PC-3 (cell line): ENCODE measurements at regions not wholly inside any gene's neighbourhood (a gene's known extent, or its start where the extent isn't known, plus 50 kb on each side); places are given as distances from the start of the nearest gene placed in this dataset.

Source experiments
- ATAC-seq: fragments of 200-7000 bp; cut with Tn5 transposase; 2 replicates; pipeline ENCODE4 v1.9.1; 2020; ENCODE audit warnings: mild to moderate bottlenecking, moderate library complexity
- BruUV-seq: library from RNA; stranded (reverse); fragments of 400-500 nt; replicated peaks from 2 replicates; lab custom pipeline; 2021; lab: Mats Ljungman, UMichigan
- CTCF ChIA-PET: fragments of 300-600 bp; sonication (Branson Sonifier 250); formaldehyde crosslinking; loops from one replicate; lab custom pipeline; 2022; ENCODE audit warnings: antibody characterized with exemption; lab: Charles Lee
- POLR2A ChIA-PET: fragments of 300-600 bp; sonication (Branson Sonifier 250); formaldehyde crosslinking; loops from one replicate; lab custom pipeline; 2022; ENCODE audit warnings: antibody characterized with exemption; ENCODE audit not compliant: unreplicated experiment; lab: Charles Lee
- DNase-seq: peaks from one replicate; pipeline ENCODE4 v3.0.0-alpha.2; 2015
- H2AFZ ChIP-seq: fragments of 300-600 bp; sonication (generic); 2 replicates; pipeline ENCODE4 v1.6.0; 2016; ENCODE audit warnings: antibody characterized with exemption, low read length
- H3F3A ChIP-seq: fragments of 300-600 bp; sonication (generic); one replicate; pipeline ENCODE4 v1.6.0; 2017; ENCODE audit warnings: antibody characterized with exemption, low read length, control low read depth, mild to moderate bottlenecking; ENCODE audit not compliant: unreplicated experiment
- H3K27ac ChIP-seq: fragments of 300-600 bp; sonication (generic); 2 replicates; pipeline ENCODE4 v1.5.1; 2016; ENCODE audit warnings: mild to moderate bottlenecking, low read length
- H3K27me3 ChIP-seq: fragments of 300-600 bp; sonication (generic); 2 replicates; pipeline ENCODE4 v1.6.1; 2016; ENCODE audit warnings: low read length, mixed read lengths
- H3K36me3 ChIP-seq: fragments of 300-600 bp; sonication (generic); 2 replicates; pipeline ENCODE4 v1.6.1; 2016; ENCODE audit warnings: low read depth, mixed run types, low read length, mixed read lengths
- H3K4me1 ChIP-seq: fragments of 300-600 bp; sonication (generic); 2 replicates; pipeline ENCODE4 v1.5.1; 2016; ENCODE audit warnings: low read length; ENCODE audit not compliant: insufficient read depth
- H3K4me2 ChIP-seq: fragments of 300-600 bp; sonication (generic); 2 replicates; pipeline ENCODE4 v1.6.0; 2016; ENCODE audit warnings: low read length
- H3K4me3 ChIP-seq: fragments of 300-600 bp; sonication (generic); 2 replicates; pipeline ENCODE4 v1.5.1; 2016; ENCODE audit warnings: mild to moderate bottlenecking, low read length, mixed read lengths
- H3K79me2 ChIP-seq: fragments of 300-600 bp; sonication (generic); 2 replicates; pipeline ENCODE4 v1.6.1; 2017; ENCODE audit warnings: low read length, mixed read lengths
- H3K9ac ChIP-seq: fragments of 300-600 bp; sonication (generic); 2 replicates; pipeline ENCODE4 v1.6.0; 2016; ENCODE audit warnings: mild to moderate bottlenecking, low read length
- H3K9me2 ChIP-seq: fragments of 300-600 bp; sonication (generic); replicated peaks from 2 replicates; pipeline ENCODE4 v1.6.1; 2016; ENCODE audit warnings: mixed run types, low read length, mixed read lengths
- H3K9me3 ChIP-seq: fragments of 300-600 bp; sonication (generic); 2 replicates; pipeline ENCODE4 v1.6.1; 2016; ENCODE audit warnings: low read length, mixed read lengths
- H4K20me1 ChIP-seq: fragments of 300-600 bp; sonication (generic); 2 replicates; pipeline ENCODE4 v1.6.1; 2016; ENCODE audit warnings: low read length, mixed read lengths
- EZH2 ChIP-seq: fragments of 300-600 bp; sonication (generic); IDR thresholded peaks from one replicate; pipeline ENCODE4 v1.6.1; 2017; ENCODE audit warnings: antibody characterized with exemption, mild to moderate bottlenecking, low read length; ENCODE audit not compliant: unreplicated experiment
- EZH2phosphoT487 ChIP-seq: fragments of 300-600 bp; sonication (generic); IDR thresholded peaks from 2 replicates; pipeline ENCODE4 v1.6.1; 2018; ENCODE audit warnings: mild to moderate bottlenecking, antibody characterized with exemption, low read length, borderline replicate concordance
- intact Hi-C: fragments of 100-400 bp; cut with micrococcal nuclease; formaldehyde crosslinking; loops from 2 replicates; pipeline ENCODE4 v1.9.0; 2023
- TF ChIP-seq, protein P1 (sequence below): fragments of 300-600 bp; sonication (generic); conservative IDR thresholded peaks from 2 replicates; pipeline ENCODE4 v1.5.1; 2017; ENCODE audit warnings: antibody characterized with exemption, low read depth, mild to moderate bottlenecking, low read length

DNA sequence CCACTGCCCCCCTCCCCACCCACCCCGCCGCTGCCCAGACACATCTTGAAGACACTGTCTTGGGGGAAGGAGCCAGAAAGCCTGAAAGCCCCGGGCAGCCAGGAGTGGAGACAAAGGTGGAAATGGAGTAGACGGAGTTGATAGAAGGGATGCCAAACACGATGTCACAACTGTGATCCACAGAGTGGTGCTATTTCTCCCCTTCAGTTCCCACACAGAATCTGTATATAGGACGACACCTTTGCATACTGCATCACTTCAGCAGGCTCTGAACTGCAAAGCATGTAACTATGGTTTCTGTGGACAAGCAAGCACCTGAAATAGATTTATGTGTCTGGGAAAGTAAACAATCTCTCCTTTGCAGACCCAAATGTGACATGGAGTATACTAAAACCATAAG lies 56.4 kb upstream of the F13A1 start:
- Histone ChIP-seq H3K4me2 (no peak overlapping the region), H3K27ac (no peak overlapping the region)

DNA sequence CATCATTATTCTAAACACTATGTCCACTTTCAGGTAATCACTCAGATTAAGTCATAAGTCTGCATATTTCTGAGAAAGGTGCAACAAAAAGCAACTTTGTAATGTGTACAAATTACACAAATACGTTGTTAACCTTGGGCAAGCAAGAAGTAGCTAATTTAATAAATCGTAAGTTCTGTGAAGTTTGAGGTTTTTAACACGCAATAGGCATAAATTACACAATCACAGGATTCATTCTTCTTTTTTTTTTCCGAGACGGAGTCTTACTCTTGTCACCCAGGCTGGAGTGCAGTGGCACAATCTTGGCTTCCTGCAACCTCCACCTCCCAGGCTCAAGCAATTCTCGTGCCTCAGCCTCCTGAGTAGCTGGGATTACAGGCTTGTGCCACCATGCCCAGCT lies 57.2 kb upstream of the F13A1 start:
- TF ChIP-seq EZH2phosphoT487 (no peak), EZH2 (no peak)
- TF ChIP-seq, protein P1, sequence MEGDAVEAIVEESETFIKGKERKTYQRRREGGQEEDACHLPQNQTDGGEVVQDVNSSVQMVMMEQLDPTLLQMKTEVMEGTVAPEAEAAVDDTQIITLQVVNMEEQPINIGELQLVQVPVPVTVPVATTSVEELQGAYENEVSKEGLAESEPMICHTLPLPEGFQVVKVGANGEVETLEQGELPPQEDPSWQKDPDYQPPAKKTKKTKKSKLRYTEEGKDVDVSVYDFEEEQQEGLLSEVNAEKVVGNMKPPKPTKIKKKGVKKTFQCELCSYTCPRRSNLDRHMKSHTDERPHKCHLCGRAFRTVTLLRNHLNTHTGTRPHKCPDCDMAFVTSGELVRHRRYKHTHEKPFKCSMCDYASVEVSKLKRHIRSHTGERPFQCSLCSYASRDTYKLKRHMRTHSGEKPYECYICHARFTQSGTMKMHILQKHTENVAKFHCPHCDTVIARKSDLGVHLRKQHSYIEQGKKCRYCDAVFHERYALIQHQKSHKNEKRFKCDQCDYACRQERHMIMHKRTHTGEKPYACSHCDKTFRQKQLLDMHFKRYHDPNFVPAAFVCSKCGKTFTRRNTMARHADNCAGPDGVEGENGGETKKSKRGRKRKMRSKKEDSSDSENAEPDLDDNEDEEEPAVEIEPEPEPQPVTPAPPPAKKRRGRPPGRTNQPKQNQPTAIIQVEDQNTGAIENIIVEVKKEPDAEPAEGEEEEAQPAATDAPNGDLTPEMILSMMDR: no peak
- CTCF ChIA-PET: no interaction called here
- DNase-seq (no peak), ATAC-seq (no peak)
- no peak overlapping the region for H3K4me3 ChIP-seq
- H3F3A ChIP-seq: no peaks in the 10 kb centered on the region
- 0 out of 2 replicates have a peak, but pooled peaks cover 6% of the 10 kb centered on the region for H3K27me3 ChIP-seq
- no TSS peak for BruUV-seq
- no peaks in the 10 kb centered on the region for H3K79me2 ChIP-seq
- no peak overlapping the region for H2AFZ ChIP-seq
- no peak overlapping the region for H3K27ac ChIP-seq
- no peaks in the 10 kb centered on the region for H3K36me3 ChIP-seq
- POLR2A ChIA-PET: no interaction called here
- H4K20me1 ChIP-seq: no peaks in the 10 kb centered on the region
- no peak overlapping the region for H3K4me2 ChIP-seq
- intact Hi-C loops: no loop called here
- no peaks in the 10 kb centered on the region for H3K4me1 ChIP-seq
- H3K9me3 ChIP-seq: no peaks in the 10 kb centered on the region
- no peaks in the 10 kb centered on the region for H3K9me2 ChIP-seq
- no peak overlapping the region for H3K9ac ChIP-seq

More for the DNA sequence above, 56.4 kb upstream of the F13A1 start:
- no TSS peak for BruUV-seq
- H3K36me3 ChIP-seq: no peaks in the 10 kb centered on the region
- DNase-seq: no peak
- intact Hi-C loops: no loop called here
- H3K27me3 ChIP-seq: 0 out of 2 replicates have a peak, but pooled peaks cover 6% of the 10 kb centered on the region
- no peaks in the 10 kb centered on the region for H3K79me2 ChIP-seq
- TF ChIP-seq EZH2phosphoT487 (no peak), EZH2 (no peak)
- TF ChIP-seq, protein P1: no peak
- H3K9me2 ChIP-seq: no peaks in the 10 kb centered on the region
- no peaks in the 10 kb centered on the region for H3K9me3 ChIP-seq
- H3K4me3 ChIP-seq: no peak overlapping the region
- ChIA-PET POLR2A (no interaction called here), CTCF (no interaction called here)
- H3K4me1 ChIP-seq: no peaks in the 10 kb centered on the region
- H4K20me1 ChIP-seq: no peaks in the 10 kb centered on the region
- no peaks in the 10 kb centered on the region for H3F3A ChIP-seq
- H2AFZ ChIP-seq: no peak overlapping the region
- H3K9ac ChIP-seq: no peak overlapping the region
- no peak for ATAC-seq

DNA sequence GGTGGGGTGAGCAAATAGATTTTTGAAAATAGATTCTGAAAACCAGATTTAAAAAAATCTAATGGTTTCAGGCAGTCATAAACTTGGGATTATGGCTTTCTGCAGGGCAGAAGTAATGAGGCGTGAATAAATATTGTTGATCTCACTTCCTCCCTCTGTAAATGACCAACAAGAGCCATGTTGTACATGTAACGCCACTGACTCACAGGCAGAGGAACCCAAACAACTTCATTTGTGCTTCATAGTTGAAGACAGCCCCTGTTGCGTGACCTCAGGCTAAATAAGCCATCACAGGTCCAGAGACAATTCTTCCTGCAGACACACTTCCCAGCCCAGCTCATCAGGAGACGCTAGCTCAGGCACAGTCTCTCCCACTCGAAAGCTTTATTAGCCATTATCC lies 59.1 kb upstream of the F13A1 start:
- ChIA-PET CTCF (no interaction called here), POLR2A (no interaction called here)
- TF ChIP-seq EZH2: no peak
- TF ChIP-seq, protein P1: no peak
- TF ChIP-seq EZH2phosphoT487: no peak
- H2AFZ ChIP-seq: no peak overlapping the region
- no peak for ATAC-seq
- intact Hi-C loops: no loop called here
- no peaks in the 10 kb centered on the region for H3K4me1 ChIP-seq
- H4K20me1 ChIP-seq: no peaks in the 10 kb centered on the region
- H3K36me3 ChIP-seq: no peaks in the 10 kb centered on the region
- H3K27me3 ChIP-seq: peaks cover 16% of the 10 kb centered on the region; the same call in 1 of the 2 replicates
- H3K79me2 ChIP-seq: no peaks in the 10 kb centered on the region
- H3K9me2 ChIP-seq: no peaks in the 10 kb centered on the region
- H3K4me2 ChIP-seq: no peak overlapping the region
- BruUV-seq: no TSS peak
- no peaks in the 10 kb centered on the region for H3K9me3 ChIP-seq
- H3F3A ChIP-seq: no peaks in the 10 kb centered on the region
- no peak overlapping the region for H3K27ac ChIP-seq
- no peak for DNase-seq
- H3K4me3 ChIP-seq: no peak overlapping the region
- no peak overlapping the region for H3K9ac ChIP-seq
